ENCODE measurements at regions not wholly inside any gene's neighbourhood (a gene's known extent, or its start where the extent isn't known, plus 50 kb on each side); places are given as distances from the start of the nearest gene placed in this dataset.

GRCh38 chr2:20110383-20110782 is 59.0 kb upstream of the LAPTM4A start:
- TF ChIP-seq POLR2A (IDR thresholded peaks at IDR 0.05): no peak
- no peak for TF ChIP-seq CTCF (IDR thresholded peaks at IDR 0.05)

All from testis (tissue), 2 donors.